ENCODE measurements at regions not wholly inside any gene's neighbourhood (a gene's known extent, or its start where the extent isn't known, plus 50 kb on each side); places are given as distances from the start of the nearest gene placed in this dataset.
"Not testable (repeated sequence)": the region's sequence is repeated elsewhere in the genome, so short reads cannot be mapped to it uniquely, and the experiment has no call there.

DNA sequence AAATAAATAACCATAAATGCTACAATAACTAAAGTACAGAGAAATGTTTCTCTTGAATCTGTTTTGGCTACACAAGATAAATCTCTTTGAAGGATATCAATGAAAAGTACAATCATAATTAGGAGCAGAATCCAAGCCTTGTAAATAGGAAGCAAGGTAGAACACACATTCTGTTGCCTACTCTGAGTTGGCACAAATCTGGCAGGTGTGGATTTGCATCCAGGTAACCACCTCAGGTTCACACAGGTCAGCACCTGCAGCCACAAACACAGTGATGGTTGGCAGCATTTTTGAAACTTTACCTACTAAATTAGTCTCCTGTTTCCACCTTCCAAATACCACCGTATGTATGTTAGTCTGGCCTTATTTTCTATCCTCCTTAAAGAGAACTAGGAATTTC is 105.3 kb upstream of the PIK3R1 start:
- no peak overlapping the region for H3K4me3 Mint-ChIP-seq
- no peaks in the 10 kb centered on the region for H3K9me3 Mint-ChIP-seq (ENCODE audit: insufficient read depth)
- Histone ChIP-seq H3K36me3 (replicated peaks in 1 of 2; ENCODE audit: control extremely low read depth in 1 of 2, control insufficient read depth in 1 of 2, extremely low read depth in 1 of 2, insufficient read depth in 2 of 2, low read length in 1 of 2) (no peaks in the 10 kb centered on the region), H2AFZ (ENCODE audit: insufficient read depth, low read depth, low read length, poor library complexity, severe bottlenecking) (no peak overlapping the region), H3K27me3 (replicated peaks in 1 of 4; ENCODE audit: control extremely low read depth in 1 of 4, control insufficient read depth in 3 of 4, insufficient read depth in 4 of 4, low read length in 3 of 4) (no peaks in the 10 kb centered on the region), H3K27ac (ENCODE audit: low read length in 2 of 2) (no peak overlapping the region), H3K9ac (ENCODE audit: low read length) (no peak overlapping the region), H3K79me2 (ENCODE audit: control insufficient read depth, insufficient read depth, low read length) (no peaks in the 10 kb centered on the region), H3K4me1 (ENCODE audit: control insufficient read depth in 2 of 2, insufficient read depth in 2 of 2, low read length in 2 of 2) (no peaks in the 10 kb centered on the region), H3K9me3 (ENCODE audit: control extremely low read depth in 1 of 3, control insufficient read depth in 2 of 3, insufficient read depth in 1 of 3, low read length in 2 of 3) (no peaks in the 10 kb centered on the region), H4K20me1 (ENCODE audit: control insufficient read depth, insufficient read depth, low read length, poor library complexity, severe bottlenecking) (no peaks in the 10 kb centered on the region), H3K4me2 (replicated peaks; ENCODE audit: low read depth, low read length, poor library complexity, severe bottlenecking) (no peak overlapping the region), H3K4me3 (ENCODE audit: control extremely low read depth in 1 of 5, extremely low read depth in 1 of 5, insufficient read depth in 1 of 5, low read depth in 2 of 5, low read length in 4 of 5) (no peak overlapping the region)
- DNase-seq (no peak), ATAC-seq (ENCODE audit: low read depth) (no peak)
- POLR2A ChIA-PET, result no interaction called here
- peaks cover 2% of the 10 kb centered on the region for H3K27me3 Mint-ChIP-seq
- no peaks in the 10 kb centered on the region for H3K4me1 Mint-ChIP-seq
- no peak overlapping the region for H3K27ac Mint-ChIP-seq
- CTCF ChIA-PET, result no interaction called here
- TF ChIP-seq CTCF (IDR thresholded peaks at IDR 0.05), result no peak
- intact Hi-C loops (cut with micrococcal nuclease), result no loop called here
- 80% methylated on average over 1 of the region's 1 CpG for WGBS (ENCODE audit: insufficient coverage)

DNA sequence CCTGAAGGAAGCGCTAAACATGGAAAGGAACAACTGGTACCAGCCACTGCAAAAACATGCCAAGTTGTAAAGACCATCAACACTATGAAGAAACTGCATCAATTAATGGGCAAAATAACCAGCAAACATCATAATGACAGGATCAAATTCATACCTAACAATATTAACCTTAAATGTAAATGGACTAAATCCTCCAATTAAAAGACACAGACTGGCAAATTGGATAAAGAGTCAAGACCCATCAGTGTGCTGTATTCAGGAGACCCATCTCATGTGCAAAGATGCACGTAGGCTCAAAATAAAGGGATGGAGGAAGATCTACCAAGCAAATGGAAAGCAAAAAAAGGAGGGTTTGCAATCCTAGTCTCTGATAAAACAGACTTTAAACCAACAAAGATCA is 111.3 kb upstream of the PIK3R1 start:
- H3K4me2 ChIP-seq (replicated peaks; ENCODE audit: low read depth, low read length, poor library complexity, severe bottlenecking); H3K9ac ChIP-seq (ENCODE audit: low read length); H3K4me3 Mint-ChIP-seq; H3K9me3 Mint-ChIP-seq (ENCODE audit: insufficient read depth); H3K36me3 ChIP-seq (replicated peaks in 1 of 2; ENCODE audit: control extremely low read depth in 1 of 2, control insufficient read depth in 1 of 2, extremely low read depth in 1 of 2, insufficient read depth in 2 of 2, low read length in 1 of 2); DNase-seq; H3K4me1 Mint-ChIP-seq; H3K27ac ChIP-seq (ENCODE audit: low read length in 2 of 2); CTCF ChIA-PET; H3K27ac Mint-ChIP-seq; H3K4me3 ChIP-seq (ENCODE audit: control extremely low read depth in 1 of 5, extremely low read depth in 1 of 5, insufficient read depth in 1 of 5, low read depth in 2 of 5, low read length in 4 of 5); H3K27me3 ChIP-seq (replicated peaks in 1 of 4; ENCODE audit: control extremely low read depth in 1 of 4, control insufficient read depth in 3 of 4, insufficient read depth in 4 of 4, low read length in 3 of 4); ATAC-seq (ENCODE audit: low read depth); H4K20me1 ChIP-seq (ENCODE audit: control insufficient read depth, insufficient read depth, low read length, poor library complexity, severe bottlenecking); H3K4me1 ChIP-seq (ENCODE audit: control insufficient read depth in 2 of 2, insufficient read depth in 2 of 2, low read length in 2 of 2); POLR2A ChIA-PET; intact Hi-C loops (cut with micrococcal nuclease); H3K9me3 ChIP-seq (ENCODE audit: control extremely low read depth in 1 of 3, control insufficient read depth in 2 of 3, insufficient read depth in 1 of 3, low read length in 2 of 3); H2AFZ ChIP-seq (ENCODE audit: insufficient read depth, low read depth, low read length, poor library complexity, severe bottlenecking); H3K79me2 ChIP-seq (ENCODE audit: control insufficient read depth, insufficient read depth, low read length): not testable (repeated sequence)
- peaks cover 12% of the 10 kb centered on the region for H3K27me3 Mint-ChIP-seq
- 100% methylated on average over 1 of the region's 2 CpGs for WGBS (ENCODE audit: insufficient coverage)

DNA sequence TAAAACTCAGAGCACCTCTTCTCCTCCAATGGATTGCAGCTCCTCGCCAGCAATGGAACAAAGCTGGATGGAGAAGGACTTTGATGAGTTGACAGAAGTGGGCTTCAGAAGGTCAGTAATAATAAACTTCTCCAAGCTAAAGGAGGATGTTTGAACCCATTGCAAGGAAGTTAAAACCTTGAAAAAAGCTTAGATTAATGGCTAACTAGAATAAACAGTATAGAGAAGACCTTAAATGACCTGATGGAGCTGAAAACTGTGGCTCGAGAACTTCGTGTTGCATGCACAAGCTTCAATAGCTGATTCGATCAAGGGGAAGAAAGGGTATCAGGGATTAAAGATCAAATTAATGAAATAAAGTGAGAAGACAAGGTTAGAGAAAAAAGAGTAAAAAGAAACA is 112.3 kb upstream of the PIK3R1 start:
- H3K4me2 ChIP-seq (replicated peaks; ENCODE audit: low read depth, low read length, poor library complexity, severe bottlenecking); H3K4me1 Mint-ChIP-seq; H3K4me3 Mint-ChIP-seq; H3K9ac ChIP-seq (ENCODE audit: low read length); intact Hi-C loops (cut with micrococcal nuclease); CTCF ChIA-PET; H3K9me3 ChIP-seq (ENCODE audit: control extremely low read depth in 1 of 3, control insufficient read depth in 2 of 3, insufficient read depth in 1 of 3, low read length in 2 of 3); H3K79me2 ChIP-seq (ENCODE audit: control insufficient read depth, insufficient read depth, low read length); H3K4me1 ChIP-seq (ENCODE audit: control insufficient read depth in 2 of 2, insufficient read depth in 2 of 2, low read length in 2 of 2); H3K9me3 Mint-ChIP-seq (ENCODE audit: insufficient read depth); H3K27ac ChIP-seq (ENCODE audit: low read length in 2 of 2); POLR2A ChIA-PET; H3K36me3 ChIP-seq (replicated peaks in 1 of 2; ENCODE audit: control extremely low read depth in 1 of 2, control insufficient read depth in 1 of 2, extremely low read depth in 1 of 2, insufficient read depth in 2 of 2, low read length in 1 of 2); H2AFZ ChIP-seq (ENCODE audit: insufficient read depth, low read depth, low read length, poor library complexity, severe bottlenecking); H3K27ac Mint-ChIP-seq; H3K4me3 ChIP-seq (ENCODE audit: control extremely low read depth in 1 of 5, extremely low read depth in 1 of 5, insufficient read depth in 1 of 5, low read depth in 2 of 5, low read length in 4 of 5); H4K20me1 ChIP-seq (ENCODE audit: control insufficient read depth, insufficient read depth, low read length, poor library complexity, severe bottlenecking); H3K27me3 ChIP-seq (replicated peaks in 1 of 4; ENCODE audit: control extremely low read depth in 1 of 4, control insufficient read depth in 3 of 4, insufficient read depth in 4 of 4, low read length in 3 of 4); DNase-seq; ATAC-seq (ENCODE audit: low read depth): not testable (repeated sequence)
- no CpG with 5 or more reads among the region's 4 CpGs for WGBS (ENCODE audit: insufficient coverage)
- H3K27me3 Mint-ChIP-seq, result peaks cover 12% of the 10 kb centered on the region

Measured in B cell (primary cell).